Loucy (cell line): ENCODE measurements at regions not wholly inside any gene's neighbourhood (a gene's known extent, or its start where the extent isn't known, plus 50 kb on each side); places are given as distances from the start of the nearest gene placed in this dataset.

Source experiments
- H2AFZ ChIP-seq: fragments of 200-600 bp; sonication (generic); 2 replicates; pipeline ENCODE4 v1.6.0; 2016; ENCODE audit warnings: antibody characterized with exemption, mild to moderate bottlenecking, low read length, moderate library complexity
- H3F3A ChIP-seq: fragments of 200-600 bp; 2 replicates; pipeline ENCODE4 v1.6.0; 2016; ENCODE audit warnings: antibody characterized with exemption, low read depth, mild to moderate bottlenecking
- H3K27me3 ChIP-seq: fragments of 200-600 bp; sonication (generic); 2 replicates; pipeline ENCODE4 v1.6.1; 2014; ENCODE audit warnings: low read length, mild to moderate bottlenecking; ENCODE audit not compliant: insufficient read depth, poor library complexity, severe bottlenecking
- H3K36me3 ChIP-seq: fragments of 200-600 bp; sonication (generic); 2 replicates; pipeline ENCODE4 v1.6.1; 2016; ENCODE audit warnings: low read length; ENCODE audit not compliant: insufficient read depth
- H3K4me1 ChIP-seq: fragments of 200-600 bp; sonication (generic); 2 replicates; pipeline ENCODE4 v1.5.1; 2014; ENCODE audit warnings: low read length, mild to moderate bottlenecking; ENCODE audit not compliant: insufficient read depth, poor library complexity, severe bottlenecking
- H3K4me2 ChIP-seq: fragments of 200-600 bp; sonication (generic); 2 replicates; pipeline ENCODE4 v1.6.0; 2014; ENCODE audit warnings: antibody characterized with exemption, low read length, low read depth, mild to moderate bottlenecking; ENCODE audit not compliant: poor library complexity, severe bottlenecking
- H3K4me3 ChIP-seq: fragments of 200-600 bp; sonication (generic); 2 replicates; pipeline ENCODE4 v1.5.1; 2014; ENCODE audit warnings: low read length, mild to moderate bottlenecking, mixed read lengths; ENCODE audit not compliant: poor library complexity, severe bottlenecking
- H3K79me2 ChIP-seq: fragments of 200-600 bp; sonication (generic); 2 replicates; pipeline ENCODE4 v1.6.1; 2014; ENCODE audit warnings: low read length; ENCODE audit not compliant: insufficient read depth
- H3K9ac ChIP-seq: fragments of 200-600 bp; sonication (generic); 2 replicates; pipeline ENCODE4 v1.6.0; 2014; ENCODE audit warnings: mild to moderate bottlenecking, low read depth, low read length, moderate library complexity; ENCODE audit not compliant: poor library complexity, severe bottlenecking
- H3K9me2 ChIP-seq: fragments of 200-600 bp; sonication (generic); replicated peaks from 2 replicates; pipeline ENCODE4 v1.6.1; 2016; ENCODE audit warnings: low read depth, low read length, mixed read lengths
- H3K9me3 ChIP-seq: fragments of 200-600 bp; sonication (generic); 2 replicates; pipeline ENCODE4 v1.6.1; 2014; ENCODE audit warnings: mild to moderate bottlenecking, antibody characterized with exemption, low read length, low read depth; ENCODE audit not compliant: insufficient read depth
- H4K20me1 ChIP-seq: fragments of 200-600 bp; sonication (generic); 2 replicates; pipeline ENCODE4 v1.6.0; 2014; ENCODE audit warnings: antibody characterized with exemption, low read length, mild to moderate bottlenecking; ENCODE audit not compliant: insufficient read depth, poor library complexity, severe bottlenecking
- EZH2phosphoT487 ChIP-seq: fragments of 200-600 bp; IDR thresholded peaks from 2 replicates; pipeline ENCODE4 v1.6.1; 2018; ENCODE audit warnings: antibody characterized with exemption, mild to moderate bottlenecking, moderate library complexity, borderline replicate concordance
- TF ChIP-seq, protein P1 (sequence below): fragments of 200-600 bp; sonication (generic); conservative IDR thresholded peaks from 2 replicates; pipeline ENCODE4 v1.5.1; 2014; ENCODE audit warnings: mild to moderate bottlenecking, antibody characterized with exemption, low read length

DNA sequence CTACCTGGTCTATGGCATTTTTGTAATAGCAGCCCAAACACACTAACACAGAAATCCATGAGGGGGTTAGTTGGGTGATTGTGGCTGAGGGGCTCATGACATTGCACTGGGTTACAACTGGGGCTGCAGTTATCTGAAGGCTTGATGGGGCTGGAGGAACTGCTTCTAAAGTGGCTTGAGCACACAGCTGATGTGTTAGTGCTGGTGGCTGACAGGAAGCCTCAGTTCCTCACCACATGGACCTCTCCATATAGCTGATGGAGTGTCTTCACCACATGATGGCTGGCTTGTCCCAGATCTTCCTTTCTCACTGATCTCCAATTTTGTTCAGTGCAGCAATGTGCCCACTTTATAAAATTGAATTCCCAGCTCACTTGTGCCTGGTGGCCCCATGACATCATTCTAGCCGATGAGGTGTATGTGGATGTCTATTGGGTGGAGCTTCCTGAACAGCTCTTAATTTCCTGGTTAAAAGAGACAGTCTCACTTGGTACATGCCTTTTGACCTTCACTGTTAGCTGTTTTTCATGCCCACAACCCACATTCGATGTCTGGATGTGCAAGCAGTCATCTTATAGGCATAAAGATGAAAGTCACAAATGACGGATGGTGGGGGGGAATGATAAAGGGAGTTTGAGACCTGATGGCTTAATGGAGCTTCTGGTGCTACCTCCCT is 166.9 kb upstream of the BMPER start:
- Histone ChIP-seq H2AFZ (0 out of 2 replicates have a peak overlapping the region, but pooled peaks have one; percentile 25), H3K4me3 (no peak overlapping the region), H3K4me1 (peaks cover 2% of the 10 kb centered on the region), H4K20me1 (no peaks in the 10 kb centered on the region), H3K79me2 (no peaks in the 10 kb centered on the region), H3K9me2 (no peaks in the 10 kb centered on the region), H3K27me3 (no peaks in the 10 kb centered on the region), H3K9ac (no peak overlapping the region), H3K9me3 (no peaks in the 10 kb centered on the region), H3F3A (no peaks in the 10 kb centered on the region), H3K4me2 (no peak overlapping the region), H3K36me3 (no peaks in the 10 kb centered on the region)
- TF ChIP-seq, protein P1, sequence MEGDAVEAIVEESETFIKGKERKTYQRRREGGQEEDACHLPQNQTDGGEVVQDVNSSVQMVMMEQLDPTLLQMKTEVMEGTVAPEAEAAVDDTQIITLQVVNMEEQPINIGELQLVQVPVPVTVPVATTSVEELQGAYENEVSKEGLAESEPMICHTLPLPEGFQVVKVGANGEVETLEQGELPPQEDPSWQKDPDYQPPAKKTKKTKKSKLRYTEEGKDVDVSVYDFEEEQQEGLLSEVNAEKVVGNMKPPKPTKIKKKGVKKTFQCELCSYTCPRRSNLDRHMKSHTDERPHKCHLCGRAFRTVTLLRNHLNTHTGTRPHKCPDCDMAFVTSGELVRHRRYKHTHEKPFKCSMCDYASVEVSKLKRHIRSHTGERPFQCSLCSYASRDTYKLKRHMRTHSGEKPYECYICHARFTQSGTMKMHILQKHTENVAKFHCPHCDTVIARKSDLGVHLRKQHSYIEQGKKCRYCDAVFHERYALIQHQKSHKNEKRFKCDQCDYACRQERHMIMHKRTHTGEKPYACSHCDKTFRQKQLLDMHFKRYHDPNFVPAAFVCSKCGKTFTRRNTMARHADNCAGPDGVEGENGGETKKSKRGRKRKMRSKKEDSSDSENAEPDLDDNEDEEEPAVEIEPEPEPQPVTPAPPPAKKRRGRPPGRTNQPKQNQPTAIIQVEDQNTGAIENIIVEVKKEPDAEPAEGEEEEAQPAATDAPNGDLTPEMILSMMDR: no peak
- no peak for TF ChIP-seq EZH2phosphoT487

DNA sequence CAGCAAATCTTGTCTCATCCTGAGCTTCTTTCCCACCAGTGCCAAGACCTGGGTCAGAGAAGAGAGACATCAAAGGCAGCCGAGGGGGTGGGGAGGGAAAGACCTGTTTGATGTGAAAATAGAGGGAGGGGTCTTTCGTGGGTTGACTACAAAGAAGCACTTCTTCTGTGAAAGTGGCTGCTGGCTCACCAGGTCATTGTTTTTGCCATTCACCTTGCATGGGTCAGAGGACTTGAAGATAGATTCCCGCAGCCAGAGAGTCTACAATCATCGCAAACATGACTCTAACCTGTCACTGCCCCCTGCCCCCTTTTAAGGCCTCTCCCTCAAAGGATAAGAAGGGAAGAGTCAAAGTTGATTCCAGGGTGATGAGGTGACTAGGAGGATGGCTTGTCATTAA is 166.1 kb upstream of the BMPER start:
- no peaks in the 10 kb centered on the region for H3K9me3 ChIP-seq
- peaks cover 10% of the 10 kb centered on the region for H3K4me1 ChIP-seq
- TF ChIP-seq, protein P1: no peak
- no peak for TF ChIP-seq EZH2phosphoT487
- no peaks in the 10 kb centered on the region for H3K27me3 ChIP-seq
- H3K9me2 ChIP-seq: no peaks in the 10 kb centered on the region
- H3K4me3 ChIP-seq: no peak overlapping the region
- no peaks in the 10 kb centered on the region for H3K79me2 ChIP-seq
- no peaks in the 10 kb centered on the region for H3K36me3 ChIP-seq
- no peaks in the 10 kb centered on the region for H4K20me1 ChIP-seq
- H3K4me2 ChIP-seq: no peak overlapping the region
- no peak overlapping the region for H3K9ac ChIP-seq
- no peaks in the 10 kb centered on the region for H3F3A ChIP-seq
- no peak overlapping the region for H2AFZ ChIP-seq

DNA sequence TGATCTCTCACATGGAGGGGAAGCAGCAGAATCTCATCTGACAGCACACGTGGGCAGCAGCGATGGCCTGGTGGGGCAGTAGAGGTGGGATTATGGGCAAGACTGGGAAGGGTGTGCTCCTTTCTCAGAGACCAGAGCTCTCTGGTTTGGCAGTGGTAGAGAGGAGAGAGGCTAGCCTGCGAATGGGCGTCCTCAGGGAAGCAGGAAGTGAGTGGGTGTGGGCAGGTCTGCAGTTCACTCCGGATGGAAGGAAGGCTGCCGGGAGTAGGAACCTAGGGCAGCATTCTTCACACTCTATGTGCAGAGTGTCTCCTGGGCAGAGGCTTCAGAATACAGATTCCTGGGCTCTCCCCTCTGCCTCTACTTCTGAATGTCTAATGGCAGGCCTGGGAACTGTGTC is 162.8 kb upstream of the BMPER start:
- Histone ChIP-seq H3K4me2 (no peak overlapping the region), H2AFZ (no peak overlapping the region), H3K9ac (no peak overlapping the region), H3K36me3 (no peaks in the 10 kb centered on the region), H3K9me3 (no peaks in the 10 kb centered on the region), H3K9me2 (no peaks in the 10 kb centered on the region), H3K79me2 (no peaks in the 10 kb centered on the region), H3K4me1 (peaks cover 10% of the 10 kb centered on the region), H3K4me3 (no peak overlapping the region), H3K27me3 (no peaks in the 10 kb centered on the region), H3F3A (no peaks in the 10 kb centered on the region), H4K20me1 (no peaks in the 10 kb centered on the region)
- TF ChIP-seq, protein P1: no peak
- TF ChIP-seq EZH2phosphoT487: no peak
